ENCODE measurements at regions not wholly inside any gene's neighbourhood (a gene's known extent, or its start where the extent isn't known, plus 50 kb on each side); places are given as distances from the start of the nearest gene placed in this dataset.

DNA sequence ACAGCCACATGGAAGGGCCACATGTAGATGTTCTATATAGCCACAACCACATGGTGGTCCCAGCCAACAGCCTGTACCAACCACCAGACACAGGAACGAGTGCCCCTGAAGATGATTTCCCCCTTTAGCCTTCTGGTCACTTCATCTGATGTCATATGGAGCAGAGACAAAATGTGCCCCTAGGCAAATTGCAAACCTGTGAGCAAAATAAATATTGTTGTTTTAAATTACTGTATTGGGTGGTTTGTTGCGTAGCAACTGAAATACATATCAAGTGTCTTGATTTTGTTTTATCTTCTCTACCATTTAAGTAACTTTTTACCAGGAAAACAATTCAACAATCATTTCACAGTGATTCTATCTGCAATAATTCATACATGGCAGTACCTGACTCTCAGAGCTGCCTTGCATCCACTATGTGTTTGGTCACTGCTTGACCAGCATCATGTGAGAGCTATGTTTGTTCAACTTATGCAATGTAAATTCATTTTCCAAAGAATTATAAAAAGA, 142.5 kb upstream of the VLDLR start:
- TF ChIP-seq POLR2A (IDR thresholded peaks at IDR 0.05) = no peak
- TF ChIP-seq, protein P1, sequence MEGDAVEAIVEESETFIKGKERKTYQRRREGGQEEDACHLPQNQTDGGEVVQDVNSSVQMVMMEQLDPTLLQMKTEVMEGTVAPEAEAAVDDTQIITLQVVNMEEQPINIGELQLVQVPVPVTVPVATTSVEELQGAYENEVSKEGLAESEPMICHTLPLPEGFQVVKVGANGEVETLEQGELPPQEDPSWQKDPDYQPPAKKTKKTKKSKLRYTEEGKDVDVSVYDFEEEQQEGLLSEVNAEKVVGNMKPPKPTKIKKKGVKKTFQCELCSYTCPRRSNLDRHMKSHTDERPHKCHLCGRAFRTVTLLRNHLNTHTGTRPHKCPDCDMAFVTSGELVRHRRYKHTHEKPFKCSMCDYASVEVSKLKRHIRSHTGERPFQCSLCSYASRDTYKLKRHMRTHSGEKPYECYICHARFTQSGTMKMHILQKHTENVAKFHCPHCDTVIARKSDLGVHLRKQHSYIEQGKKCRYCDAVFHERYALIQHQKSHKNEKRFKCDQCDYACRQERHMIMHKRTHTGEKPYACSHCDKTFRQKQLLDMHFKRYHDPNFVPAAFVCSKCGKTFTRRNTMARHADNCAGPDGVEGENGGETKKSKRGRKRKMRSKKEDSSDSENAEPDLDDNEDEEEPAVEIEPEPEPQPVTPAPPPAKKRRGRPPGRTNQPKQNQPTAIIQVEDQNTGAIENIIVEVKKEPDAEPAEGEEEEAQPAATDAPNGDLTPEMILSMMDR (IDR thresholded peaks at IDR 0.05) = no peak
